Fibroblast of villous mesenchyme (primary cell): ENCODE measurements at regions not wholly inside any gene's neighbourhood (a gene's known extent, or its start where the extent isn't known, plus 50 kb on each side); places are given as distances from the start of the nearest gene placed in this dataset.
A peak's percentile ranks its signal among the peaks of the same experiment; 100 is the strongest.
"Not testable (repeated sequence)": the region's sequence is repeated elsewhere in the genome, so short reads cannot be mapped to it uniquely, and the experiment has no call there.

Experiments used
- DNase-seq: peaks from one replicate; pipeline ENCODE4 v3.0.0-alpha.2; 2010; ENCODE audit warnings: low read depth
- H3K4me3 ChIP-seq: 2 replicates; pipeline ENCODE4 v1.5.1; 2011; ENCODE audit warnings: low read depth, mild to moderate bottlenecking, low read length
- TF ChIP-seq, protein P1 (sequence below): IDR thresholded peaks from 2 replicates; pipeline ENCODE4 v1.5.1; 2012; ENCODE audit warnings: low read depth, mild to moderate bottlenecking, low read length; ENCODE audit not compliant: insufficient read depth

DNA sequence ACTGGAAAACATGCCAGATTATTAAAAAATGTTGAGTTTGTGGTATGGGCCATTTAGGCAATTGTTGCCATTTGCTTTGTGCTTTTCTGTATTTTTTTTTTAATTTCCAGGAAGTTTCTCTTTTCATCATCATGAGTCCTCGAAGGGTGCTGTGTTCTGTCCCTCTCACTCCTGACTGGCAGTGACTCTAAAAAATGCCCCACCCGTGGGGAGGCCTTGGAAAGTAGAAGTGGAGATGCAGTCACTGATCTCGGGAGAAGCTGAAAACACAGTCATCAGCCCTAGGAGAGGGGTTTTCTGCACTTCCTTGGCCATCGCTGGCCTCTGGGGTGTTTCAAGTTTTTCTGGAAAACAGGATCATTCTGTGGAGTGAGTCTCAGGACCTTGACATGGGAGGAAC is 98.5 kb upstream of the GRK3 start:
- TF ChIP-seq, protein P1, sequence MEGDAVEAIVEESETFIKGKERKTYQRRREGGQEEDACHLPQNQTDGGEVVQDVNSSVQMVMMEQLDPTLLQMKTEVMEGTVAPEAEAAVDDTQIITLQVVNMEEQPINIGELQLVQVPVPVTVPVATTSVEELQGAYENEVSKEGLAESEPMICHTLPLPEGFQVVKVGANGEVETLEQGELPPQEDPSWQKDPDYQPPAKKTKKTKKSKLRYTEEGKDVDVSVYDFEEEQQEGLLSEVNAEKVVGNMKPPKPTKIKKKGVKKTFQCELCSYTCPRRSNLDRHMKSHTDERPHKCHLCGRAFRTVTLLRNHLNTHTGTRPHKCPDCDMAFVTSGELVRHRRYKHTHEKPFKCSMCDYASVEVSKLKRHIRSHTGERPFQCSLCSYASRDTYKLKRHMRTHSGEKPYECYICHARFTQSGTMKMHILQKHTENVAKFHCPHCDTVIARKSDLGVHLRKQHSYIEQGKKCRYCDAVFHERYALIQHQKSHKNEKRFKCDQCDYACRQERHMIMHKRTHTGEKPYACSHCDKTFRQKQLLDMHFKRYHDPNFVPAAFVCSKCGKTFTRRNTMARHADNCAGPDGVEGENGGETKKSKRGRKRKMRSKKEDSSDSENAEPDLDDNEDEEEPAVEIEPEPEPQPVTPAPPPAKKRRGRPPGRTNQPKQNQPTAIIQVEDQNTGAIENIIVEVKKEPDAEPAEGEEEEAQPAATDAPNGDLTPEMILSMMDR: no peak
- no peak overlapping the region for H3K4me3 ChIP-seq
- DNase-seq: no peak

- DNase-seq: no peak
- H3K4me3 ChIP-seq: no peak overlapping the region
- TF ChIP-seq, protein P1: no peak
Measured at GRCh38 chr22:25472382-25472781, 92.1 kb upstream of the GRK3 start.

DNA sequence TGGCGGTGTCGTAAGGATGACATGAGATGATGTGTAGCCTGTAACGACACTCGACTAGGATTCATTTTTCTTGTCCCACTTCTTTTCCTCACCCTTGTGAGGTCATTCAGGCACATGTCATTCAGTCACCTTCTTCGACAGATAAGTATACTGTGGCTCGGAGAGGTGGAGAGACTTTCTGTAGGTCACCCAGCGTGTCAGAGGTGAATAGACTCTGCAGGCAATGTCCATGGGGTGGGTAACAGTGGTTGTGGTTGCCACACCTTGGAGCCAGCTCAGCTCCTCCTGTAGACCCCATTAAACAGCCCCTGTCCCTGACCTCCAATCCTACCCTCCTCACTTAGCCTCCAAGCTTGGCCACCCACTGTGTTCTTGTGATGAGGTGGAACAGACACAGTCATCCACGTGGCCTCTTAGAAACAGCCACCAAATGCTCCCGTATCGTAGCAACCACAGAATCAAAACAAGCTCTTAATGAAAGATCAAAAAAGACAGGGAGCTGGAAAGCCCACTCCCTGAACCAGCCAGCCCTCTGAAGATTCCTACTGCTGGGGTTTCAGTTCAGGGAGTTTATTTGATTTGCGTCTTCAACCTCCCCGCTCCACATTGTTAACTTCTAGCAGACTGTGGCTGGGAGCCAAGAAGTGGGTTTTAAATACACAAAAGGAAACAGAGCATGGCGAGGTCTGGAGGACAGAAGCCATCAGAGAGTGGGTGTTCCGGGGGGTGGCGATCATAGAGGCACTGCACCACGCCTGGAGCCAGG is 89.0 kb upstream of the GRK3 start:
- no peak overlapping the region for H3K4me3 ChIP-seq
- peak; percentile 33 for DNase-seq
- TF ChIP-seq, protein P1: no peak

DNA sequence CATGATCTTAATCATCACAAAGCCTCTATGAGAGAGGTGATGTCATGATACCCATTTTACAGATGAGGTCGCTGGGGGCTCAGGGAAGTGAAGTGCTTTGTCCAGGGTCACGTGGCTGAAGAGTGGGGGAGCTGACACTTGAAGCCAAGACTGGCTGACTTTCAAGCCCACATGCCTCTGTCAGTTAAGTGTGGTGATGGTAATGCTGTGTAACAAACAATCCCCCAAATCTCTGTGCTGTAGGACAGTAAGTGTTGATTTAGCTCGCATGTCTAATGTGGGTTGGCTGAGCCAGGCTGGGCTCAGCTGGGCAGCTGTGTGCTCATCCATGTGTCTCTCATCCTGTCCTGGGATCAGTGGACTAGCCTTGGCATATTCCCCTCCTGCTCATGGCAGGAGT is 87.1 kb upstream of the GRK3 start:
- TF ChIP-seq, protein P1: no peak
- H3K4me3 ChIP-seq: no peak overlapping the region
- no peak for DNase-seq

- TF ChIP-seq, protein P1: no peak
- H3K4me3 ChIP-seq: no peak overlapping the region
- no peak for DNase-seq
Measured at GRCh38 chr22:25478111-25478510, 86.4 kb upstream of the GRK3 start.

- no peak overlapping the region for H3K4me3 ChIP-seq
- DNase-seq: no peak
- TF ChIP-seq, protein P1: no peak
Measured at GRCh38 chr22:25478528-25478927, 85.9 kb upstream of the GRK3 start.

GRCh38 chr22:25480868-25481267 is 83.6 kb upstream of the GRK3 start:
- not testable (repeated sequence) for H3K4me3 ChIP-seq, DNase-seq
